Breast epithelium (tissue), 4 donors: ENCODE measurements at regions not wholly inside any gene's neighbourhood (a gene's known extent, or its start where the extent isn't known, plus 50 kb on each side); places are given as distances from the start of the nearest gene placed in this dataset.
"Not testable (repeated sequence)": the region's sequence is repeated elsewhere in the genome, so short reads cannot be mapped to it uniquely, and the experiment has no call there.

Experiments used
- DNase-seq, 2 donors: peaks; one replicate each; pipeline ENCODE4 v3.0.0-alpha.2; 2019; ENCODE audit warnings: low spot score in 2 of 2
- H3K27ac ChIP-seq, 2 donors: fragments of 200-600 bp; sonication (generic) in 1 of 2; one replicate each; pipeline ENCODE4 v1.5.1; 2016 to 2019; ENCODE audit warnings: mild to moderate bottlenecking in 1 of 2
- H3K27me3 ChIP-seq, 2 donors: fragments of 200-600 bp; sonication (generic) in 1 of 2; one replicate each; pipeline versions ENCODE4 v1.5.1 to v1.6.0; 2017 to 2019; ENCODE audit warnings: control low read depth in 1 of 2, mild to moderate bottlenecking in 1 of 2
- H3K36me3 ChIP-seq: fragments of 200-600 bp; one replicate; pipeline ENCODE4 v1.5.1; 2019
- H3K4me1 ChIP-seq, 2 donors: fragments of 200-600 bp; sonication (generic); one replicate each; pipeline ENCODE4 v1.5.1; 2016 to 2019; ENCODE audit warnings: control low read depth in 1 of 2
- H3K4me3 ChIP-seq, 3 donors: fragments of 200-600 bp; sonication (generic); 1 replicate in 2 of 3; 2 replicates in 1 of 3; pipeline ENCODE4 v1.5.1; 2016 to 2019; ENCODE audit warnings: mild to moderate bottlenecking in 3 of 3, moderate library complexity in 2 of 3
- H3K9me3 ChIP-seq, 2 donors: fragments of 200-600 bp; sonication (generic) in 1 of 2; one replicate each; pipeline ENCODE4 v1.5.1; 2016 to 2019; ENCODE audit warnings: control low read depth in 1 of 2
- CTCF ChIP-seq, 3 donors: fragments of 450-650 bp; IDR thresholded peaks; one replicate each; pipeline ENCODE4 v1.5.1; 2016 to 2017; ENCODE audit warnings: antibody characterized with exemption in 3 of 3, mild to moderate bottlenecking in 3 of 3, moderate library complexity in 3 of 3
- POLR2A ChIP-seq: fragments of 450-650 bp; IDR thresholded peaks from one replicate; pipeline ENCODE4 v1.6.1; 2016; ENCODE audit warnings: antibody characterized with exemption, mild to moderate bottlenecking, moderate library complexity
- POLR2AphosphoS5 ChIP-seq, 3 donors: sonication (generic); formaldehyde crosslinking; IDR thresholded peaks; one replicate each; pipeline ENCODE4 v1.6.1; 2017; ENCODE audit warnings: antibody characterized with exemption in 3 of 3
- intact Hi-C: fragments of 100-400 bp; cut with DNase I; formaldehyde crosslinking; loops from one replicate; pipeline ENCODE4 v1.15.1; 2023; ENCODE audit warnings: low total_unique reads

GRCh38 chr2:236644502-236644911 is 74.9 kb downstream of the ACKR3 start:
- Histone ChIP-seq H3K4me1 (no peaks in the 10 kb centered on the region), H3K27ac (no peak overlapping the region), H3K27me3 (no peaks in the 10 kb centered on the region), H3K36me3 (no peaks in the 10 kb centered on the region), H3K9me3 (no peaks in the 10 kb centered on the region), H3K4me3 (no peak overlapping the region)
- intact Hi-C loops, result no loop called here
- peak in 1 of 2 donors; percentile 13 for DNase-seq
- no peak for TF ChIP-seq POLR2AphosphoS5 (IDR thresholded peaks at IDR 0.05)

- H3K9me3 ChIP-seq, H3K27ac ChIP-seq, H3K36me3 ChIP-seq, H3K27me3 ChIP-seq, H3K4me3 ChIP-seq, H3K4me1 ChIP-seq, intact Hi-C loops: not testable (repeated sequence)
- DNase-seq, result peak in 1 of 2 donors; percentile 7
These were observed 75.5 kb downstream of the ACKR3 start for GRCh38 chr2:236645141-236645540.

GRCh38 chr2:236646441-236646840 is 76.8 kb downstream of the ACKR3 start:
- no peaks in the 10 kb centered on the region for H3K27me3 ChIP-seq
- peak in 1 of 2 donors; percentile 15 for DNase-seq
- intact Hi-C loops, result no loop called here
- no peak overlapping the region for H3K27ac ChIP-seq
- no peak overlapping the region for H3K4me3 ChIP-seq
- H3K4me1 ChIP-seq, result no peaks in the 10 kb centered on the region
- TF ChIP-seq POLR2A, result no peak
- TF ChIP-seq POLR2AphosphoS5 (IDR thresholded peaks at IDR 0.05), result no peak
- TF ChIP-seq CTCF (IDR thresholded peaks at IDR 0.05), result no peak
- H3K9me3 ChIP-seq, result no peaks in the 10 kb centered on the region
- no peaks in the 10 kb centered on the region for H3K36me3 ChIP-seq

- H3K27ac ChIP-seq, result no peak overlapping the region
- no peaks in the 10 kb centered on the region for H3K27me3 ChIP-seq
- H3K9me3 ChIP-seq, result no peaks in the 10 kb centered on the region
- no peaks in the 10 kb centered on the region for H3K36me3 ChIP-seq
- intact Hi-C loops, result no loop called here
- no peak overlapping the region for H3K4me3 ChIP-seq
- DNase-seq, result no peak
- H3K4me1 ChIP-seq, result no peaks in the 10 kb centered on the region
- TF ChIP-seq POLR2A (no peak), POLR2AphosphoS5 (IDR thresholded peaks at IDR 0.05) (no peak), CTCF (IDR thresholded peaks at IDR 0.05) (no peak)
These were observed 77.2 kb downstream of the ACKR3 start for GRCh38 chr2:236646871-236647270.

- no peak for DNase-seq
- intact Hi-C loops, result no loop called here
These were observed 78.0 kb downstream of the ACKR3 start for GRCh38 chr2:236647621-236648020.

GRCh38 chr2:236653863-236654262 is 84.2 kb downstream of the ACKR3 start:
- H3K27ac ChIP-seq, result no peak overlapping the region
- H3K4me3 ChIP-seq, result no peak overlapping the region
- H3K4me1 ChIP-seq, result no peaks in the 10 kb centered on the region
- no peaks in the 10 kb centered on the region for H3K9me3 ChIP-seq
- no peak for DNase-seq
- intact Hi-C loops, result no loop called here
- no peak for TF ChIP-seq CTCF (IDR thresholded peaks at IDR 0.05)
- no peak for TF ChIP-seq POLR2A
- TF ChIP-seq POLR2AphosphoS5 (IDR thresholded peaks at IDR 0.05), result no peak
- H3K27me3 ChIP-seq, result no peaks in the 10 kb centered on the region
- no peaks in the 10 kb centered on the region for H3K36me3 ChIP-seq

More at GRCh38 chr2:236647621-236648020, 78.0 kb downstream of the ACKR3 start:
- Histone ChIP-seq H3K4me3 (no peak overlapping the region), H3K9me3 (no peaks in the 10 kb centered on the region), H3K27me3 (no peaks in the 10 kb centered on the region), H3K4me1 (no peaks in the 10 kb centered on the region), H3K27ac (no peak overlapping the region), H3K36me3 (no peaks in the 10 kb centered on the region)
- TF ChIP-seq POLR2A, result no peak
- no peak for TF ChIP-seq CTCF (IDR thresholded peaks at IDR 0.05)
- TF ChIP-seq POLR2AphosphoS5 (IDR thresholded peaks at IDR 0.05), result no peak
